IMR-90 (cell line): ENCODE measurements at regions not wholly inside any gene's neighbourhood (a gene's known extent, or its start where the extent isn't known, plus 50 kb on each side); places are given as distances from the start of the nearest gene placed in this dataset.

ENCODE experiments used
- ATAC-seq: fragments of 200-7000 bp; cut with Tn5 transposase; 2 replicates; pipeline ENCODE4 v1.9.1; 2020; ENCODE audit warnings: low read depth, mild to moderate bottlenecking, moderate library complexity
- BruUV-seq: library from RNA; stranded (reverse); fragments of 400-500 nt; replicated peaks from 2 replicates; lab custom pipeline; 2021; lab: Mats Ljungman, UMichigan
- CTCF ChIA-PET: fragments of 300-600 bp; formaldehyde crosslinking; extraction: SDS; loops from one replicate; lab custom pipeline; 2021; ENCODE audit warnings: antibody characterized with exemption; lab: Yijun Ruan, JAX
- POLR2A ChIA-PET: fragments of 300-600 bp; sonication (Branson Sonifier 250); formaldehyde crosslinking; loops from one replicate; lab custom pipeline; 2022; ENCODE audit warnings: antibody characterized with exemption; ENCODE audit not compliant: unreplicated experiment; lab: Charles Lee
- DNase-seq: peaks from one replicate; pipeline ENCODE4 v3.0.0; 2013
- H2AFZ ChIP-seq: replicated peaks from 2 replicates; pipeline ENCODE3; 2013; ENCODE audit warnings: low read length, mild to moderate bottlenecking; ENCODE audit not compliant: poor library complexity
- H2AK5ac ChIP-seq: 2 replicates; pipeline ENCODE4 v1.6.1; 2013; ENCODE audit warnings: low read depth, low read length, inconsistent platforms
- H2AK9ac ChIP-seq: replicated peaks from 2 replicates; pipeline ENCODE3; 2013; ENCODE audit warnings: mild to moderate bottlenecking, low read depth, low read length, moderate library complexity; ENCODE audit not compliant: poor library complexity
- H2BK120ac ChIP-seq: 2 replicates; pipeline ENCODE4 v1.6.1; 2013; ENCODE audit warnings: low read depth, low read length, inconsistent platforms
- H2BK15ac ChIP-seq: 3 replicates; pipeline ENCODE4 v1.6.1; 2013; ENCODE audit warnings: low read depth, low read length, inconsistent platforms
- H2BK20ac ChIP-seq: 2 replicates; pipeline ENCODE4 v1.6.1; 2013; ENCODE audit warnings: low read depth, mild to moderate bottlenecking, inconsistent platforms, low read length, moderate library complexity
- H2BK5ac ChIP-seq: 2 replicates; pipeline ENCODE4 v1.6.1; 2013; ENCODE audit warnings: mild to moderate bottlenecking, low read depth, low read length, inconsistent platforms; ENCODE audit not compliant: poor library complexity, severe bottlenecking
- H3K14ac ChIP-seq: replicated peaks from 2 replicates; pipeline ENCODE4 v1.6.1; 2013; ENCODE audit warnings: low read depth, low read length, inconsistent platforms
- H3K18ac ChIP-seq: 2 replicates; pipeline ENCODE4 v1.6.1; 2013; ENCODE audit warnings: low read depth, low read length, control low read depth
- H3K23ac ChIP-seq: 2 replicates; pipeline ENCODE4 v1.6.1; 2013; ENCODE audit warnings: low read depth, low read length, inconsistent platforms
- H3K27ac ChIP-seq: 2 replicates; pipeline ENCODE4 v1.5.1; 2013; ENCODE audit warnings: mild to moderate bottlenecking, control low read depth, low read length; ENCODE audit not compliant: insufficient read depth
- H3K27me3 ChIP-seq: 2 replicates; pipeline ENCODE4 v1.6.1; 2013; ENCODE audit warnings: low read length; ENCODE audit not compliant: control insufficient read depth, insufficient read depth
- H3K36me3 ChIP-seq: 2 replicates; pipeline ENCODE4 v1.6.1; 2013; ENCODE audit warnings: low read length, mixed read lengths; ENCODE audit not compliant: control insufficient read depth, insufficient read depth
- H3K4ac ChIP-seq: 2 replicates; pipeline ENCODE4 v1.6.1; 2013; ENCODE audit warnings: low read depth, low read length, inconsistent platforms
- H3K4me1 ChIP-seq: 2 replicates; pipeline ENCODE4 v1.6.1; 2013; ENCODE audit warnings: low read length, mixed read lengths; ENCODE audit not compliant: control insufficient read depth, insufficient read depth
- H3K4me2 ChIP-seq: 2 replicates; pipeline ENCODE4 v1.6.1; 2013; ENCODE audit warnings: low read depth, mild to moderate bottlenecking, control low read depth, low read length, moderate library complexity
- H3K4me3 ChIP-seq: 2 replicates; pipeline ENCODE4 v1.5.1; 2013; ENCODE audit warnings: low read depth, mild to moderate bottlenecking, control low read depth, low read length, moderate library complexity; ENCODE audit not compliant: insufficient read depth
- H3K56ac ChIP-seq: 2 replicates; pipeline ENCODE4 v1.6.1; 2013; ENCODE audit warnings: low read length, inconsistent platforms; ENCODE audit not compliant: insufficient read depth; ENCODE audit errors: extremely low read depth
- H3K79me1 ChIP-seq, 2 experiments: 2 replicates each; pipeline ENCODE4 v1.6.1; 2013; ENCODE audit warnings: low read length in 2 of 2, inconsistent platforms in 1 of 2, low read depth in 1 of 2
- H3K9ac ChIP-seq: 2 replicates; pipeline ENCODE4 v1.6.1; 2013; ENCODE audit warnings: low read depth, low read length, control low read depth
- H3K9me1 ChIP-seq: 2 replicates; pipeline ENCODE4 v1.6.1; 2013; ENCODE audit warnings: low read length, inconsistent platforms; ENCODE audit not compliant: insufficient read depth
- H3K9me3 ChIP-seq: 2 replicates; pipeline ENCODE4 v1.6.1; 2013; ENCODE audit warnings: low read length; ENCODE audit not compliant: control insufficient read depth, insufficient read depth
- H4K20me1 ChIP-seq: 2 replicates; pipeline ENCODE4 v1.6.1; 2013; ENCODE audit warnings: low read length, inconsistent platforms; ENCODE audit not compliant: insufficient read depth
- H4K5ac ChIP-seq: 2 replicates; pipeline ENCODE4 v1.6.1; 2013; ENCODE audit warnings: mild to moderate bottlenecking, low read depth, low read length, control low read depth
- H4K8ac ChIP-seq, 2 experiments: 2 replicates each; pipeline ENCODE4 v1.6.1; 2013; ENCODE audit warnings: low read depth in 2 of 2, low read length in 2 of 2, control low read depth in 1 of 2, inconsistent platforms in 1 of 2
- H4K91ac ChIP-seq: 2 replicates; pipeline ENCODE4 v1.6.1; 2013; ENCODE audit warnings: low read depth, low read length, inconsistent platforms; ENCODE audit not compliant: insufficient read depth
- BHLHE40 ChIP-seq: fragments of 150-350 bp; IDR thresholded peaks from 2 replicates; pipeline ENCODE4 v1.6.1; 2016; ENCODE audit warnings: mild to moderate bottlenecking, low read depth, low read length
- FOS ChIP-seq: fragments of 150-350 bp; IDR thresholded peaks from 2 replicates; pipeline ENCODE4 v1.6.1; 2016; ENCODE audit warnings: low read depth, low read length
- NFE2L2 ChIP-seq: fragments of 150-350 bp; IDR thresholded peaks from 2 replicates; pipeline ENCODE4 v1.6.1; 2016; ENCODE audit warnings: low read depth, mild to moderate bottlenecking, low read length
- WGBS, 2 experiments: methylation state at CpG; one replicate each; pipeline versions ENCODE4 v1.1.5 to v1.1.7; 2013; ENCODE audit warnings: missing lambda C conversion rate in 2 of 2; ENCODE audit not compliant: insufficient read length in 1 of 2; ENCODE audit errors: extremely low coverage in 2 of 2; 5-methylcytosine and 5-hydroxymethylcytosine counted together
- dilution Hi-C: fragments of 300-500 bp; cut with HindIII; formaldehyde crosslinking; loops from one replicate; pipeline ENCODE4 v1.14.3; 2018; ENCODE audit warnings: low sequenced_read_pairs; ENCODE audit not compliant: unreplicated experiment
- in situ Hi-C: fragments of 300-500 bp; cut with MboI; formaldehyde crosslinking; loops from 3 replicates; pipeline ENCODE4 v1.14.3; 2019; ENCODE audit warnings: low sequenced_read_pairs, inconsistent platforms, mixed read lengths
- intact Hi-C: fragments of 100-400 bp; cut with micrococcal nuclease; formaldehyde crosslinking; loops from 2 replicates; pipeline ENCODE4 v1.10.0; 2022
- TF ChIP-seq, protein P1 (sequence below): fragments of 150-350 bp; IDR thresholded peaks from 2 replicates; pipeline ENCODE4 v1.6.1; 2016; ENCODE audit warnings: low read depth, mild to moderate bottlenecking, low read length, moderate library complexity, borderline replicate concordance

- H3K18ac ChIP-seq: peak overlapping the region; percentile 78; the same call in 1 of the 2 replicates
- no peak for ATAC-seq
- no peak overlapping the region for H2AK9ac ChIP-seq
- no TSS peak for BruUV-seq
- H4K20me1 ChIP-seq: peaks cover 2% of the 10 kb centered on the region; the same call in 1 of the 2 replicates
- dilution Hi-C loops: no loop called here
- peak overlapping the region; percentile 16; the same call in 1 of the 2 replicates for H4K5ac ChIP-seq
- POLR2A ChIA-PET: interaction anchor here (0.6 kb wide), 1 partner anchor 19 kb away, joined by 5 read pairs; no protein-coding TSS in a partner anchor
- no peak overlapping the region for H2BK20ac ChIP-seq
- H2BK15ac ChIP-seq: peak overlapping the region; percentile 81; the same call in 2 of the 3 replicates
- no peak overlapping the region for H3K27ac ChIP-seq
- H3K9me3 ChIP-seq: peaks cover 11% of the 10 kb centered on the region; the same call in 1 of the 2 replicates
- no peak overlapping the region for H2BK5ac ChIP-seq
- no peak for DNase-seq
- CTCF ChIA-PET: interaction anchor here (1.3 kb wide), 1 partner anchor 9 kb away, joined by 4 read pairs; no protein-coding TSS in a partner anchor
- H3K4me2 ChIP-seq: no peak overlapping the region
- H3K14ac ChIP-seq: no peak overlapping the region
- H4K8ac ChIP-seq: no peak overlapping the region
- peak overlapping the region; percentile 70 for H3K4ac ChIP-seq
- peak overlapping the region; percentile 51; the same call in 1 of the 2 replicates for H4K91ac ChIP-seq
- no peak overlapping the region for H3K56ac ChIP-seq
- H3K4me1 ChIP-seq: peaks cover 13% of the 10 kb centered on the region
- intact Hi-C loops: no loop called here
- no peak overlapping the region for H3K9ac ChIP-seq
- in situ Hi-C loops: no loop called here
- no peak overlapping the region for H3K23ac ChIP-seq
- H3K4me3 ChIP-seq: no peak overlapping the region
- no peaks in the 10 kb centered on the region for H3K79me1 ChIP-seq
- no peaks in the 10 kb centered on the region for H3K36me3 ChIP-seq
- peak overlapping the region; percentile 91 for H2AK5ac ChIP-seq
- no peaks in the 10 kb centered on the region for H3K27me3 ChIP-seq
- TF ChIP-seq FOS (no peak), BHLHE40 (no peak), NFE2L2 (no peak)
- TF ChIP-seq, protein P1, sequence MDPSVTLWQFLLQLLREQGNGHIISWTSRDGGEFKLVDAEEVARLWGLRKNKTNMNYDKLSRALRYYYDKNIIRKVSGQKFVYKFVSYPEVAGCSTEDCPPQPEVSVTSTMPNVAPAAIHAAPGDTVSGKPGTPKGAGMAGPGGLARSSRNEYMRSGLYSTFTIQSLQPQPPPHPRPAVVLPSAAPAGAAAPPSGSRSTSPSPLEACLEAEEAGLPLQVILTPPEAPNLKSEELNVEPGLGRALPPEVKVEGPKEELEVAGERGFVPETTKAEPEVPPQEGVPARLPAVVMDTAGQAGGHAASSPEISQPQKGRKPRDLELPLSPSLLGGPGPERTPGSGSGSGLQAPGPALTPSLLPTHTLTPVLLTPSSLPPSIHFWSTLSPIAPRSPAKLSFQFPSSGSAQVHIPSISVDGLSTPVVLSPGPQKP: no peak
- H2BK120ac ChIP-seq: no peak overlapping the region
- no peak overlapping the region for H2AFZ ChIP-seq
- WGBS, 2 experiments: 100% methylated on average over 1 of the region's 3 CpGs; no CpG with 5 or more reads in 1 of the 2 experiments
- H3K9me1 ChIP-seq: peaks cover 12% of the 10 kb centered on the region
Measured at GRCh38 chr5:82408033-82408432, 129.9 kb upstream of the RPS23 start.
